Activated naive CD8-positive, alpha-beta T cell (primary cell): ENCODE measurements at regions not wholly inside any gene's neighbourhood (a gene's known extent, or its start where the extent isn't known, plus 50 kb on each side); places are given as distances from the start of the nearest gene placed in this dataset.

Source experiments
- H3K27ac Mint-ChIP-seq: one replicate; pipeline ENCODE4 v1.8.0; 2021; ENCODE audit warnings: mixed read lengths
- H3K27me3 Mint-ChIP-seq: one replicate; pipeline ENCODE4 v1.8.0; 2021; ENCODE audit warnings: mixed read lengths
- H3K36me3 Mint-ChIP-seq: one replicate; pipeline ENCODE4 v1.8.0; 2021; ENCODE audit warnings: mixed read lengths
- H3K4me1 Mint-ChIP-seq: one replicate; pipeline ENCODE4 v1.8.0; 2021; ENCODE audit warnings: low read depth, mixed read lengths
- H3K4me3 Mint-ChIP-seq: one replicate; pipeline ENCODE4 v1.8.0; 2021; ENCODE audit warnings: mild to moderate bottlenecking, mixed read lengths
- H3K9me3 Mint-ChIP-seq: one replicate; pipeline ENCODE4 v1.8.0; 2021; ENCODE audit warnings: low read depth, mixed read lengths

- H3K4me3 Mint-ChIP-seq, result no peak overlapping the region
- no peak overlapping the region for H3K27ac Mint-ChIP-seq
- H3K9me3 Mint-ChIP-seq, result peaks cover 5% of the 10 kb centered on the region
- peaks cover 2% of the 10 kb centered on the region for H3K36me3 Mint-ChIP-seq
- H3K4me1 Mint-ChIP-seq, result peaks cover 33% of the 10 kb centered on the region
- H3K27me3 Mint-ChIP-seq, result no peaks in the 10 kb centered on the region
Measured at GRCh38 chr5:54612711-54613110, 95.2 kb downstream of the SNX18 start.

GRCh38 chr5:54611290-54611951 lies 93.9 kb downstream of the SNX18 start:
- Mint-ChIP-seq H3K9me3 (peaks cover 5% of the 10 kb centered on the region), H3K36me3 (peaks cover 3% of the 10 kb centered on the region), H3K4me3 (no peak overlapping the region), H3K27me3 (no peaks in the 10 kb centered on the region), H3K27ac (no peak overlapping the region), H3K4me1 (peaks cover 25% of the 10 kb centered on the region)

- Mint-ChIP-seq H3K9me3 (peaks cover 5% of the 10 kb centered on the region), H3K27me3 (no peaks in the 10 kb centered on the region), H3K36me3 (peaks cover 4% of the 10 kb centered on the region), H3K4me3 (peak overlapping the region; percentile 24), H3K27ac (no peak overlapping the region), H3K4me1 (peaks cover 22% of the 10 kb centered on the region)
Measured at GRCh38 chr5:54610197-54610944, 92.8 kb downstream of the SNX18 start.

GRCh38 chr5:54608423-54609085 lies 91.0 kb downstream of the SNX18 start:
- no peak overlapping the region for H3K4me3 Mint-ChIP-seq
- H3K36me3 Mint-ChIP-seq, result peaks cover 4% of the 10 kb centered on the region
- peaks cover 21% of the 10 kb centered on the region for H3K4me1 Mint-ChIP-seq
- H3K9me3 Mint-ChIP-seq, result peaks cover 5% of the 10 kb centered on the region
- H3K27ac Mint-ChIP-seq, result no peak overlapping the region
- no peaks in the 10 kb centered on the region for H3K27me3 Mint-ChIP-seq

GRCh38 chr5:54607006-54607405 lies 89.4 kb downstream of the SNX18 start:
- H3K9me3 Mint-ChIP-seq, result peaks cover 5% of the 10 kb centered on the region
- H3K27ac Mint-ChIP-seq, result no peak overlapping the region
- H3K27me3 Mint-ChIP-seq, result no peaks in the 10 kb centered on the region
- peaks cover 4% of the 10 kb centered on the region for H3K36me3 Mint-ChIP-seq
- no peak overlapping the region for H3K4me3 Mint-ChIP-seq
- H3K4me1 Mint-ChIP-seq, result peaks cover 21% of the 10 kb centered on the region

- Mint-ChIP-seq H3K36me3 (peaks cover 5% of the 10 kb centered on the region), H3K9me3 (no peaks in the 10 kb centered on the region), H3K4me3 (no peak overlapping the region), H3K27ac (no peak overlapping the region), H3K4me1 (no peaks in the 10 kb centered on the region), H3K27me3 (no peaks in the 10 kb centered on the region)
Measured at GRCh38 chr5:54603372-54603771, 85.8 kb downstream of the SNX18 start.

- Mint-ChIP-seq H3K4me3 (no peak overlapping the region), H3K36me3 (peaks cover 7% of the 10 kb centered on the region), H3K27me3 (no peaks in the 10 kb centered on the region), H3K9me3 (peaks cover 4% of the 10 kb centered on the region), H3K27ac (no peak overlapping the region), H3K4me1 (no peaks in the 10 kb centered on the region)
Measured at GRCh38 chr5:54602475-54602874, 84.9 kb downstream of the SNX18 start.

- H3K4me1 Mint-ChIP-seq, result no peaks in the 10 kb centered on the region
Measured at GRCh38 chr5:54601411-54602230, 84.1 kb downstream of the SNX18 start.

More at GRCh38 chr5:54601411-54602230, 84.1 kb downstream of the SNX18 start:
- H3K4me3 Mint-ChIP-seq, result no peak overlapping the region
- H3K27me3 Mint-ChIP-seq, result no peaks in the 10 kb centered on the region
- peaks cover 12% of the 10 kb centered on the region for H3K9me3 Mint-ChIP-seq
- peaks cover 13% of the 10 kb centered on the region for H3K36me3 Mint-ChIP-seq
- H3K27ac Mint-ChIP-seq, result no peak overlapping the region
